ENCODE measurements at regions not wholly inside any gene's neighbourhood (a gene's known extent, or its start where the extent isn't known, plus 50 kb on each side); places are given as distances from the start of the nearest gene placed in this dataset.
"Not testable (repeated sequence)": the region's sequence is repeated elsewhere in the genome, so short reads cannot be mapped to it uniquely, and the experiment has no call there.

GRCh38 chr19:20269461-20269860 is 102.4 kb downstream of the ZNF486 start:
- Mint-ChIP-seq H3K27me3 (no peaks in the 10 kb centered on the region), H3K4me3 (ENCODE audit: low read depth) (no peak overlapping the region), H3K36me3 (ENCODE audit: insufficient read depth) (no peaks in the 10 kb centered on the region), H3K27ac (no peak overlapping the region), H3K4me1 (ENCODE audit: low read depth) (no peaks in the 10 kb centered on the region), H3K9me3 (ENCODE audit: low read depth) (no peaks in the 10 kb centered on the region)
- DNase-seq (ENCODE audit: low spot score, unreplicated experiment): no peak
- no peak for TF ChIP-seq CTCF (IDR thresholded peaks at IDR 0.05; ENCODE audit: unreplicated experiment)

- H3K9me3 Mint-ChIP-seq (ENCODE audit: low read depth): peaks cover 13% of the 10 kb centered on the region
- not testable (repeated sequence) for H3K27ac Mint-ChIP-seq; H3K36me3 Mint-ChIP-seq (ENCODE audit: insufficient read depth); H3K4me3 Mint-ChIP-seq (ENCODE audit: low read depth); H3K4me1 Mint-ChIP-seq (ENCODE audit: low read depth); H3K27me3 Mint-ChIP-seq; DNase-seq (ENCODE audit: low spot score, unreplicated experiment)
Measured at GRCh38 chr19:20261513-20261912, 94.5 kb downstream of the ZNF486 start.

GRCh38 chr19:20260738-20261137 is 93.7 kb downstream of the ZNF486 start:
- H3K4me3 Mint-ChIP-seq (ENCODE audit: low read depth); DNase-seq (ENCODE audit: low spot score, unreplicated experiment); H3K36me3 Mint-ChIP-seq (ENCODE audit: insufficient read depth): not testable (repeated sequence)

GRCh38 chr19:20259615-20260014 is 92.6 kb downstream of the ZNF486 start:
- Mint-ChIP-seq H3K36me3 (ENCODE audit: insufficient read depth) (no peaks in the 10 kb centered on the region), H3K4me1 (ENCODE audit: low read depth) (peaks cover 10% of the 10 kb centered on the region), H3K27ac (no peak overlapping the region), H3K4me3 (ENCODE audit: low read depth) (no peak overlapping the region), H3K27me3 (no peaks in the 10 kb centered on the region), H3K9me3 (ENCODE audit: low read depth) (peaks cover 13% of the 10 kb centered on the region)
- no peak for TF ChIP-seq CTCF (IDR thresholded peaks at IDR 0.05; ENCODE audit: unreplicated experiment)
- DNase-seq (ENCODE audit: low spot score, unreplicated experiment): no peak

More at GRCh38 chr19:20260738-20261137, 93.7 kb downstream of the ZNF486 start:
- H3K4me1 Mint-ChIP-seq (ENCODE audit: low read depth); H3K27me3 Mint-ChIP-seq; H3K27ac Mint-ChIP-seq: not testable (repeated sequence)
- H3K9me3 Mint-ChIP-seq (ENCODE audit: low read depth): peaks cover 13% of the 10 kb centered on the region

DNA sequence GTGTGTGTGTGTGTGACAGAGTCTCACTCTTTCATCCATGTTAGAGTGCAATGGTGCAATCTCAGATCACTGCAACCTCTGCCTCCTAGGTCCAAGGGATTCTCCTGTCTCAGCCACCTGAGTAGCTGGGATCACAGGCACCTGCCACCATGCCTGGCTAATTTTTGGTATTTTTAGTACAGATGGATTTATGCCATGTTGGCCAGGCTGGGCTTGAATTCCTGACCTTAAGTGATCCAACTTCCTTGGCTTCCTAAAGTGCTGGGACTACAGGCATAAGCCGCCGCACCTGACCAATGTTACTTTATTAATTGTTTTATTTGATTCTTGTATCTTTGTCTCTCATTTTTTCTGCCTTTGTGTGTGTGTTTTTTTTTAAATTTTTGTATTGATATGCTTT is 89.6 kb downstream of the ZNF486 start:
- Mint-ChIP-seq H3K27me3 (no peaks in the 10 kb centered on the region), H3K36me3 (ENCODE audit: insufficient read depth) (no peaks in the 10 kb centered on the region), H3K27ac (no peak overlapping the region), H3K4me1 (ENCODE audit: low read depth) (peaks cover 10% of the 10 kb centered on the region), H3K9me3 (ENCODE audit: low read depth) (peaks cover 13% of the 10 kb centered on the region), H3K4me3 (ENCODE audit: low read depth) (no peak overlapping the region)
- DNase-seq (ENCODE audit: low spot score, unreplicated experiment): no peak
- TF ChIP-seq CTCF (IDR thresholded peaks at IDR 0.05; ENCODE audit: unreplicated experiment): no peak

DNA sequence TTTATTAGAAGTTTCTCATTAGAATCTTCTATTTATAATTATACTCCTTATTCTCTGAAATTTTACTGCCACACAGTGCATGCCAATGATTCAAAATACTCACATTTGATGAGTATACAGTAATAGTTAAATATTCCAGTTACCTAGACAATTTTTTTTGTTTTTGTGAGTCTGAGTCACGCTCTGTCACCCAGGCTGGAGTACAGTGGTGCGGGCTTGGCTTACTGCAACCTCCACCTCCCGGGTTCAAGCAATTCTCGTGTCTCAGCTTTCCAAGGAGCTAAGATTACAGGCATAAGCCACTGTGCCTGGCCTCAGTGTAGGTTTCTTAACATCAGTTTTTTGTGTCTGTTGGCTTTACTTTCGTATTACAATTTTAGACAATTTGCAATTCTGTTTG is 87.1 kb downstream of the ZNF486 start:
- TF ChIP-seq CTCF (IDR thresholded peaks at IDR 0.05; ENCODE audit: unreplicated experiment): no peak
- Mint-ChIP-seq H3K27me3 (no peaks in the 10 kb centered on the region), H3K4me3 (ENCODE audit: low read depth) (no peak overlapping the region), H3K9me3 (ENCODE audit: low read depth) (peaks cover 10% of the 10 kb centered on the region), H3K27ac (no peak overlapping the region), H3K4me1 (ENCODE audit: low read depth) (peaks cover 6% of the 10 kb centered on the region), H3K36me3 (ENCODE audit: insufficient read depth) (no peaks in the 10 kb centered on the region)
- no peak for DNase-seq (ENCODE audit: low spot score, unreplicated experiment)

Data from progenitor cell of endocrine pancreas (in vitro differentiated cells).